Fibroblast of skin of scalp (primary cell): ENCODE measurements at regions not wholly inside any gene's neighbourhood (a gene's known extent, or its start where the extent isn't known, plus 50 kb on each side); places are given as distances from the start of the nearest gene placed in this dataset.

Experiments used
- DNase-seq: peaks from one replicate; pipeline ENCODE4 v3.0.0-alpha.2; 2013

GRCh38 chr15:46671336-46671735 is 1036.5 kb downstream of the SQOR start:
- DNase-seq: no peak

DNA sequence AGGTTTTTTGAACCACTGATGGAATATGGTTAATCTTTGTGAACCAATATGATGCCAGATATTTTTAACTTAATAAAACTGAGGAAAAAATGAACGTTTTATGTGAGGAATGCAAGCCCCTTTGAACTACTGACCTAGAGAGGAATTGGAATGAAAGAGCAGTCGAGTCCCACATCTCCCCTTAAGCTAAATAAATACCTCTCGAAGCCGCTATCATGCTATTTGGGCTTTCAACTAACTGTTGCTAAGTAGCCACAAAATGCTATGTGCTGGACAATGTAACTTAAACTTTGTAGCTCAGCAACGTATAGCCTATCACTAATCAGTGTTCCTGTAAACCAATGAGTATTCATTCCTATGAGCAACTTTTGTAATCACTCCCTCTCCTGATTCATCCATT is 1037.2 kb downstream of the SQOR start:
- no peak for DNase-seq

- no peak for DNase-seq
Observed at GRCh38 chr15:46676233-46677206, 1040.8 kb upstream of the SEMA6D start.

GRCh38 chr15:46677491-46677890 is 1039.8 kb upstream of the SEMA6D start:
- no peak for DNase-seq

- no peak for DNase-seq
Observed at GRCh38 chr15:46681901-46682300, 1035.4 kb upstream of the SEMA6D start.

DNA sequence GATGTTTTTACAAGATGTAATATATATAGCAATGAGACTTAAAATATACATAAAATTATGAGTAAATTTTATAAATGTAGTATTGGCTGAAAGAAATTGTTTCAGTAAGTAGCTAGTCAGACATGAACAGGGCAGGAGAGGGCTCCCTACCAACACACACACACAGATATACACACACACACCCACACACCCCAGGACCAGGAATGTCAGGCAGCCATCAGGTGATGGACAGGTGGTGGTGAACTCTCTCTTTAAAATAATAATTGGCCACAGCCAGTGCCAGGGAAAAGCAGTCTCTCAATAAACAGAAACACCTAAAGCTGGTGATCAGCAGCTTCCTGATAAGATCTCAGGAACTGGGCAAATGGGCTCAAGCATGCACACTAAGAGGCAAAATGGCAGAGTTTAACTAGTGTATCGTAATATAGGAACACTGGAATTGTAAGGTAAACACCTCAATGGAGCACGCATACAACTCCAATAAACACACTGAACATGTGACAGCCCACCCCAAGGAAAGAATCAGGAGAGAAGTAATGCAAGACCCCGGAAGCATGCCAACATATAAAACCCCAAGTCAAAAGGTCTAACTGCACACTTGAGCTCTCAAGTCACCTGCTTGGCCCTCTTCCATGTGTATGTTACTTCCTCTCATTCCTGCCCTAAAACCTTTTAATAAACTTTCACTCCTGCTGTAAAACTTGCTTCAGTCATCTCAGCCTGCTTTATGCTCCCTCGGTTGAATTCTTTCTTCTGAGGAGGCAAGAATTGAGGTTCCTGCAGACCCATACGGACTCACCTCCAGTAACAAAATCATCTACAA is 1034.1 kb upstream of the SEMA6D start:
- DNase-seq: no peak

DNA sequence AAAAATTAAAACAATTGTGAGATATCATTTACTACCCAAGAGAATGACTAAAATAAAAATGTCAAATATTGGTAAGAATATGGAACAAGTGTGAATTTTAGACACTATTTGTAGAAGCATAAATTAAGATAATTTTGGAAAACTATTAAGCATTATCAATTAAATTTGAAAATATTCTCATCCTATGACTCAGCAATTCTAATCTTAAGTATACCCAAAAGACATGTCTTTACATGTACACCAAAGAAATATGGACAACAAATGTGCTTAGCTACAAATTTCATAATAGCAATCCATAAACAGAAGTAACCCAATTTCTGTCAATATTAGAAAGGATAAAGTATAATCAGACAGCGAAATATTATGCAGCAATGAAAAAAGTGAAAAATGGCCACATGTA is 1032.2 kb upstream of the SEMA6D start:
- DNase-seq: no peak

DNA sequence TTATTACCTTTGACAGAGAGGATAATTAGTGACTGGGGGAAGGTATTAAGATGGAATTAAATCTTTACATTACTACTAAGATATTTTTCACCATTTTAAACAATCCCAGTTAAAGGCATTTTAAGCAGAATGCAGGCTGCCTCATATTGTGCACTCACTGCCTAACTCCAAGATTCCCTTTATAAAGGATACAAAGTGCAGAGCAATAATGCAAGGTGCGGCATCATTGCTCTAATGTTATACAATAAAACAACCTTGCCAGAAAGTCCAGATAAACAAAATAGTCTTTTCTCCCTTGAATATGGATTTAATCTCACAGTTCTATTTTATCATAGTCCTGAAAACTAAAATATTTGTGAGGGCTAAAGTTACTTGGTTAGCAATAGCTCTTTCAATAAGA is 1031.6 kb upstream of the SEMA6D start:
- DNase-seq: no peak

DNA sequence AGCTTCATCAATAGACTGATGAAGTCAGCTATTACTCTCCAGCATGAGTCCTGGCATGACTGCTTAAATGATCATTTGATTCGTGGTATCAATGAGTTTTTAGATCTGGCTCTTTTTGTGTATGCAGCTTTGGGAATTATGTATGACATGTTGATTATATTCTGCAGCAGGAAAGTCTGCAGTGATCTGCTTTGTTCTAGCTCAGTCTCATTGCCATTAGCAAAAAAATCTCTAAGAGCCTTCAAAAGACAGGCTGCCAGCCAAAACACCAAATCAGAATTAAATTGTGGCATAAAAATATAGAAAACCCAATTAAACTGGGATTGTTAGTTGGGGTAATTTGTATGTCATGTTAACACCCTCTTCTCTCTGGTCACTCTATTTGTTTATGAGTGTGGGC is 1021.0 kb upstream of the SEMA6D start:
- DNase-seq: no peak

GRCh38 chr15:46701346-46701745 is 1016.0 kb upstream of the SEMA6D start:
- DNase-seq: no peak

DNA sequence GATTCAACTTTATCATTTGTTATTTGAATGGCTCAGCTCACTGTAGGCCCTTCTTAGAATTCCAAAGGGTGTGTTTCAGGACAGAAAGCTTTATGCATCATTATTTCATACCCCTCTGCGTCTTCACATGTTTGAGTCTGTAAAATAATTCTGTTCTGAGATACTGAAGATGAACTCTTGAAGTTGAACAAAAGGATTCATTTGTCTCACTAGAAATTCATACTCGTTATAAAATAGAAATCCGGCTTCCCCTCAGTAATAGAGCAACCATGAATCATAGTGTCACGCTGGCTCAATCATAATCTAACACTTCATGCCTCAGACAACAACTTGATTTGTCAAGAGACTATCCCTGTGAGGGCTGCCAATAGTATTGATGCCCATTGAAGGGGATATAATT is 1015.4 kb upstream of the SEMA6D start:
- no peak for DNase-seq

DNA sequence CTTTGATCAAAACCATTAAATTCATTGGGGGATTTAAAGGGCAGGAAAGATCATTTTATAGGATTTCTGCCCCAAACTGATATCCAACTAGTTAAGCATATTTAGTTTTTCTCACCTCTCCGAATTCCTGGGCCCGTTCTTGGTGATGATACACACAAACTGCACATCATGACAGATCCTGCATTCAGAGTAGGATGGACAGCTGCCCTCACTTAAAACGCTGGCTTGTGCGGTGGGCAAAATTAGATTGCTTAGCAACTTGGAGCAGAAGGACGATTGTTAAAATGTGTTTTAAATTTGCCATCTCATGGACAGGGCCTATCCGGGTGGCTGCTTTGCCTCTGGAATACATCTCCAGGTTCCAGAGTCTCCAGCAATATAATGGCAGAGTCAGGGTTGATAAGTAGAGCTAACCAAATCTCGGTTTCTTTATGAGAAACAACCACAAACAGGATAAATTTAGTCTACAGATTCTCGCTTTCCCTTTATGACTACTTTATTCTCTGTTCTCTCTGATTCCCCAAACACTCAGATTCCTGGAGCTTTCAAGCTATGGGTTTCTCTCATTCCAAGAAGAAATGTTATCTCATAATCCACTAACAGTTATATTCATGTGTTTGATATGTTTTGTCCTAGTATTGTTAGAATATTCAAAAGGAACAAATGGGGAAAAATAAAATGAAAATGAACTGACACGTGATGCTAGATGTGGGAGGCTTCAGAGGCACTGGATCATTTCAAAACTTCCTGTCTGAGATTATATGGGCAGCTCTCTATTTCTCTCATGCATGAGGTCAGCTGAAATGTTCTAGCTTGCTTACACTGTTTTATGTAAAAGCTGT is 1014.1 kb upstream of the SEMA6D start:
- no peak for DNase-seq

DNA sequence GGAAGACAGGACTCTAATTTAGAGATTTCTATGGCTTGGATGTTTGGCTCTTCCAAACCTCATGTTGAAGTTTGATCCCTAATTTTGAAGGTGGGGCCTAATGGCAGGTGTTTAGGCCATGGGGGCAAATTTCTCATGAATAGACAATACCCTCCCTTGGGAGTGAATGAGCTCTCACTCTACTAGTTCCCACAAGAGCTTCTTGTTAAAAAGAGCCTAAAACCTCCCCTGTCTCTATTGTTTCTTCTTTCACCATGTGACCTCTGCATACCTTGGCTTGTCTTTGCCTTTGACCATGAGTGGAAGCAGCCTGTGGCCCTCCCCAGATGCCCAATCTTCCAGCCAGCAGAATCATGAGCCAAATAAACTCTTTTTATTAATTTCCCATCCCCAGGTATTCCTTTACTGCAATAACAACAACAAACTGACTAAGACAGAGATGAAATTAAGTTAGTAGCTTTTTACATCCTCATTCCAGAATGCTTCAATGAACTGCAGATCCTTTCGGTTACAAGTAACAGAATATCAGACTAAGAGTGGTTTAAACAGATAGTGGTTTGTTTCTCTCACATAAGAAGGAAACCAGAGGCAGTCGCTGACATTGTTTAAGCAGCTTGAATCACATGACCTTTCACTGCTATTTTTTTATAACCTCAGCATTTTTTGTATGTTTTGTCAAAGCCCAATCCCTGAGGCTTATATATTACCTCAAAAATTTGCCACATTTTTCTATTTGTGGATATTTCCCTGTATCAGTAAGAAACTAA is 1013.3 kb upstream of the SEMA6D start:
- DNase-seq: no peak

GRCh38 chr15:46707452-46707851 is 1009.9 kb upstream of the SEMA6D start:
- no peak for DNase-seq

DNA sequence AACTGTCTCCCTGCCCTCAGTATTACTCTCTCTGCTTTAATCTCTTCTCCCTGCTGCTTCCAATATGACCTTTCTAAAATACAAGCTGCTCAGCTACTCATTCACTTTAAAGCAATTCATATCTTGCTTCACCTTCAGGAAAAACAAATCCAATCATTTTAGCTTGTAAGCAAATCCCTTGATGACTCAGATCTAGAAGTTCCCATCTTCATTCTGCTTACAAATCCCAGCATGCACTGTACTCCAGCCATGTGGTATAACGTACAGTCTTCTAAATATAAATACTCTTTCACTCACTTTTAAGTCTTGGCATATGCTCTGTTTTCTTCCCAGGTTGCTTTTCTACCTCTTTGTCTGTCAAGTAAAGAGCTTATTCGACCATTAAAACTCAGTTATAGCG is 1009.1 kb upstream of the SEMA6D start:
- no peak for DNase-seq

GRCh38 chr15:46709460-46710083 is 1007.7 kb upstream of the SEMA6D start:
- no peak for DNase-seq

DNA sequence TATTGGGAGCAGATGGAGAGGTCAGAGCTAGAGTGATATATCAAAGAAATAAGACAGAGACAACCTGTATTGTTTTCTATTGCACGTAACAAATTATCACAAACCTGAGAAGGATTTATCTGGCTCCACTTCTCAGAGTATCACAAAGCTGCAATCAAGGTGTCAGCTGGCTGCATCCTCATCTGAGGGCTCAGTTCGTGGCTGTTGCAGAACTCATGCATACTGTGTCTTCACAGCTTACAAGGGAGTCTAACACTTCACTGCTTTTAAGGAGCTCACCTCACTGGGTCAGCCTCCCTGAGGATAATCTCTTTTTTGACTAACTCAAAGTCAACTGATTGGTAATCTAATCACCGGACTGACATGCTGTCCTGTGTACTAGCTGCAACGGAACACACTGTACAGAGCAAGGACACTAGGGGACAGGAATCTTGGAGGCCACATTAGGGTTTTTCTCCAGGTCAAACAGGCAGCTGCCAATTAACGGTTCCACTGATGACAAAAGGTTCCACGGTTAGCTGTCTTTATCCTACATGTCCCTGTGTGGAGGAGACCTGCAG is 1006.8 kb upstream of the SEMA6D start:
- no peak for DNase-seq

GRCh38 chr15:46713045-46713444 is 1004.3 kb upstream of the SEMA6D start:
- no peak for DNase-seq

DNA sequence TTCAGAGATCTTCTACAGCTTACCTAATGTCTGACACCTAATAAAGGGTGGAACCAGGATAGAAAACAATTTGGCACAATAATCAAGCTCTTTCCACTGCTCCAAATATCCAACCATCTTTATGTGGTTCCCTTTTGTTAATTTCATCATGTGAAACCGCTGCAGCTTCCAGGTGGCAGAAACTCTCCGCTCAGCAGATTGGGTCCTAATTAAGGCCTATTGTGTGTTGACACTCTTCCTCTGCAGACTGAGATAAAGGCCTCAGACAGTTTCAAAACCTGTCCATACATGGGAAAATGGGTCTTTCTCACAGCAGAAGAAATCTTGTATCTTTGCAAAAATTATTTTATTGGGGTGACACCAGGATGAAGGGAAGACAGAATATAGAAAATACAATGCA is 1002.4 kb upstream of the SEMA6D start:
- no peak for DNase-seq

GRCh38 chr15:46723308-46723707 is 994.0 kb upstream of the SEMA6D start:
- no peak for DNase-seq

DNA sequence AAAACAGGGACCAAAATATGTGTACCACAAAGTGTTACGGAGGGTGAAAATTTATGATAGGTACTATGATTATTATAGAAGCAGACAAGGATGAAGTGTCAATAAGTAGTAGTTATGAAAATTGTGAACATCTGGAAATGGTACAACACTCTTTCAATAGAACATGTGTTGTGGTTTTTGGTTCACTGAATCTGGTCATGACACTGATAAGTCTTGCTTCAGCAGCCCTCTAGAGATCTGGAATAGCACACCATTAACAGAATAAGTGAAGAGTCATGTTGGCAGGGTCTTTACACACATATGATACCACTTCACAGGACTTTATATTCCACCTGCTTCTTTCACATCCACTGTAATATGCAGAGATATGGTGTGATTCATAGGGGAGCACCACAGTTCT is 985.2 kb upstream of the SEMA6D start:
- no peak for DNase-seq
